Common myeloid progenitor, CD34-positive (primary cell): ENCODE measurements at regions not wholly inside any gene's neighbourhood (a gene's known extent, or its start where the extent isn't known, plus 50 kb on each side); places are given as distances from the start of the nearest gene placed in this dataset.

Experiments used
- CTCF ChIA-PET: fragments of 350-600 bp; sonication (Branson Sonifier 250); formaldehyde crosslinking; loops from one replicate; lab custom pipeline; 2021; ENCODE audit warnings: antibody characterized with exemption; lab: Charles Lee
- POLR2A ChIA-PET: fragments of 350-600 bp; sonication (Branson Sonifier 250); formaldehyde crosslinking; loops from one replicate; lab custom pipeline; 2021; ENCODE audit warnings: antibody characterized with exemption; lab: Charles Lee
- DNase-seq, 3 donors: peaks; one replicate each; pipeline versions ENCODE4 v3.0.0 to v3.0.0-alpha.2; 2013
- H3K27ac ChIP-seq, 2 experiments: 1 replicate in 1 of 2; 2 replicates in 1 of 2; pipeline ENCODE4 v1.7.0; 2013; ENCODE audit warnings: inconsistent platforms in 2 of 2, low read length in 2 of 2, mild to moderate bottlenecking in 2 of 2, low read depth in 1 of 2, moderate library complexity in 1 of 2; ENCODE audit not compliant: severe bottlenecking in 2 of 2, insufficient read depth in 1 of 2, poor library complexity in 1 of 2
- H3K27me3 ChIP-seq, 5 experiments: replicated peaks in 2 of 5; 1 replicate in 3 of 5; 2 replicates in 2 of 5; pipeline versions ENCODE4 v1.6.1 to v1.7.0; 2013; ENCODE audit warnings: low read length in 4 of 5, mild to moderate bottlenecking in 2 of 5, moderate library complexity in 2 of 5, inconsistent platforms in 1 of 5; ENCODE audit not compliant: insufficient read depth in 5 of 5, control insufficient read depth in 4 of 5
- H3K36me3 ChIP-seq, 4 experiments: 1 replicate in 2 of 4; 2 replicates in 2 of 4; pipeline versions ENCODE4 v1.6.1 to v1.7.0; 2013; ENCODE audit warnings: low read length in 3 of 4, control low read depth in 1 of 4, mild to moderate bottlenecking in 1 of 4; ENCODE audit not compliant: control insufficient read depth in 4 of 4, insufficient read depth in 4 of 4
- H3K4me1 ChIP-seq, 4 experiments: 1 replicate in 3 of 4; 2 replicates in 1 of 4; pipeline versions ENCODE4 v1.6.1 to v1.7.1; 2013; ENCODE audit warnings: low read length in 3 of 4, mild to moderate bottlenecking in 3 of 4, control low read depth in 1 of 4, inconsistent platforms in 1 of 4, moderate library complexity in 1 of 4; ENCODE audit not compliant: control insufficient read depth in 4 of 4, insufficient read depth in 4 of 4; ENCODE audit errors: control extremely low read depth in 1 of 4
- H3K4me3 ChIP-seq, 7 experiments: 1 replicate in 4 of 7; 2 replicates in 3 of 7; pipeline versions ENCODE4 v1.5.1 to v1.7.0; 2013; ENCODE audit warnings: mild to moderate bottlenecking in 7 of 7, low read length in 6 of 7, moderate library complexity in 6 of 7, inconsistent platforms in 2 of 7, low read depth in 2 of 7, control low read depth in 1 of 7; ENCODE audit not compliant: insufficient read depth in 4 of 7, control insufficient read depth in 1 of 7; ENCODE audit errors: extremely low read depth in 1 of 7
- H3K9me3 ChIP-seq, 5 experiments: 1 replicate in 4 of 5; 2 replicates in 1 of 5; pipeline versions ENCODE4 v1.6.1 to v1.7.1; 2013; ENCODE audit warnings: low read length in 4 of 5, mild to moderate bottlenecking in 2 of 5, inconsistent platforms in 1 of 5, low read depth in 1 of 5, moderate library complexity in 1 of 5; ENCODE audit not compliant: control insufficient read depth in 4 of 5, insufficient read depth in 2 of 5; ENCODE audit errors: control extremely low read depth in 1 of 5
- WGBS: methylation state at CpG from one replicate; pipeline ENCODE4 v1.1.5; 2013; ENCODE audit not compliant: insufficient coverage; 5-methylcytosine and 5-hydroxymethylcytosine counted together

GRCh38 chr6:130602151-130602770, 224.9 kb upstream of the SMLR1 start:
- ChIA-PET CTCF (interaction anchor here (0.8 to 1.3 kb wide), 2 partner anchors 19 to 37 kb away, joined by 3 read pairs; no protein-coding TSS in a partner anchor), POLR2A (interaction anchor here (1.0 to 1.3 kb wide), 3 partner anchors 26 to 220 kb away, joined by 3 to 4 read pairs (median 3); no protein-coding TSS in a partner anchor)
- H3K9me3 ChIP-seq, result no peaks in the 10 kb centered on the region
- WGBS, result 15% methylated on average over 4 of the region's 8 CpGs
- no peaks in the 10 kb centered on the region for H3K27me3 ChIP-seq
- DNase-seq, result peak; percentile 91 to 97 (median 94)
- H3K4me1 ChIP-seq, result peaks cover 0 to 37% (median 18%) of the 10 kb centered on the region in 4 experiments
- H3K4me3 ChIP-seq, result peak overlapping the region in 2 of 7 experiments; percentile 2 to 38
- no peak overlapping the region for H3K27ac ChIP-seq
- H3K36me3 ChIP-seq, result no peaks in the 10 kb centered on the region

- POLR2A ChIA-PET, result interaction anchor here (1.3 kb wide), 1 partner anchor 78 kb away, joined by 4 read pairs; no protein-coding TSS in a partner anchor
- Histone ChIP-seq H3K4me3 (no peak overlapping the region), H3K4me1 (peaks cover 0 to 37% (median 18%) of the 10 kb centered on the region in 4 experiments), H3K36me3 (no peaks in the 10 kb centered on the region), H3K27ac (no peak overlapping the region), H3K27me3 (no peaks in the 10 kb centered on the region), H3K9me3 (no peaks in the 10 kb centered on the region)
- no peak for DNase-seq
- CTCF ChIA-PET, result interaction anchor here (0.8 to 2.2 kb wide), 3 partner anchors 13 to 238 kb away, joined by 3 to 6 read pairs (median 3); partner anchors contain the start of gene TMEM200A
- WGBS, result 100% methylated on average over 2 of the region's 3 CpGs
Measured at GRCh38 chr6:130603391-130603790, 223.8 kb upstream of the SMLR1 start.

GRCh38 chr6:130604841-130605399, 222.3 kb upstream of the SMLR1 start:
- Histone ChIP-seq H3K36me3 (no peaks in the 10 kb centered on the region), H3K9me3 (no peaks in the 10 kb centered on the region), H3K27ac (no peak overlapping the region), H3K4me3 (no peak overlapping the region), H3K27me3 (no peaks in the 10 kb centered on the region), H3K4me1 (peaks cover 0 to 37% (median 18%) of the 10 kb centered on the region in 4 experiments)
- no peak for DNase-seq
- ChIA-PET POLR2A (no interaction called here), CTCF (interaction anchor here (0.8 to 2.2 kb wide), 4 partner anchors 9 to 240 kb away, joined by 3 to 6 read pairs (median 4); no protein-coding TSS in a partner anchor)
- no CpG with 5 or more reads among the region's 2 CpGs for WGBS

GRCh38 chr6:130610303-130610702, 216.9 kb upstream of the SMLR1 start:
- ChIA-PET CTCF (no interaction called here), POLR2A (no interaction called here)
- Histone ChIP-seq H3K9me3 (no peaks in the 10 kb centered on the region), H3K36me3 (no peaks in the 10 kb centered on the region), H3K4me1 (no peaks in the 10 kb centered on the region), H3K4me3 (no peak overlapping the region), H3K27ac (no peak overlapping the region), H3K27me3 (no peaks in the 10 kb centered on the region)
- no peak for DNase-seq
- 100% methylated on average over 1 of the region's 2 CpGs for WGBS

- H3K27me3 ChIP-seq, result no peaks in the 10 kb centered on the region
- no peaks in the 10 kb centered on the region for H3K9me3 ChIP-seq
- 94% methylated on average over 5 of the region's 7 CpGs for WGBS
- no peaks in the 10 kb centered on the region for H3K36me3 ChIP-seq
- H3K27ac ChIP-seq, result no peak overlapping the region
- POLR2A ChIA-PET, result no interaction called here
- H3K4me1 ChIP-seq, result no peaks in the 10 kb centered on the region
- DNase-seq, result no peak
- CTCF ChIA-PET, result no interaction called here
- H3K4me3 ChIP-seq, result no peak overlapping the region
Measured at GRCh38 chr6:130611366-130611765, 215.8 kb upstream of the SMLR1 start.

- CTCF ChIA-PET, result no interaction called here
- DNase-seq, result no peak
- no peaks in the 10 kb centered on the region for H3K27me3 ChIP-seq
- H3K27ac ChIP-seq, result no peak overlapping the region
- POLR2A ChIA-PET, result no interaction called here
- no peak overlapping the region for H3K4me3 ChIP-seq
- no peaks in the 10 kb centered on the region for H3K9me3 ChIP-seq
- no peaks in the 10 kb centered on the region for H3K36me3 ChIP-seq
- 95% methylated on average over 3 of the region's 7 CpGs for WGBS
- no peaks in the 10 kb centered on the region for H3K4me1 ChIP-seq
Measured at GRCh38 chr6:130613176-130613575, 214.0 kb upstream of the SMLR1 start.

GRCh38 chr6:130615816-130616215, 211.4 kb upstream of the SMLR1 start:
- Histone ChIP-seq H3K4me1 (no peaks in the 10 kb centered on the region), H3K27ac (no peak overlapping the region), H3K9me3 (no peaks in the 10 kb centered on the region), H3K36me3 (no peaks in the 10 kb centered on the region), H3K4me3 (no peak overlapping the region), H3K27me3 (no peaks in the 10 kb centered on the region)
- POLR2A ChIA-PET, result no interaction called here
- DNase-seq, result no peak
- CTCF ChIA-PET, result interaction anchor here (0.9 kb wide), 1 partner anchor 11 kb away, joined by 3 read pairs; no protein-coding TSS in a partner anchor
- WGBS, result 100% methylated on average over 1 of the region's 1 CpG
